ENCODE measurements at regions not wholly inside any gene's neighbourhood (a gene's known extent, or its start where the extent isn't known, plus 50 kb on each side); places are given as distances from the start of the nearest gene placed in this dataset.
A peak's percentile ranks its signal among the peaks of the same experiment; 100 is the strongest.

DNA sequence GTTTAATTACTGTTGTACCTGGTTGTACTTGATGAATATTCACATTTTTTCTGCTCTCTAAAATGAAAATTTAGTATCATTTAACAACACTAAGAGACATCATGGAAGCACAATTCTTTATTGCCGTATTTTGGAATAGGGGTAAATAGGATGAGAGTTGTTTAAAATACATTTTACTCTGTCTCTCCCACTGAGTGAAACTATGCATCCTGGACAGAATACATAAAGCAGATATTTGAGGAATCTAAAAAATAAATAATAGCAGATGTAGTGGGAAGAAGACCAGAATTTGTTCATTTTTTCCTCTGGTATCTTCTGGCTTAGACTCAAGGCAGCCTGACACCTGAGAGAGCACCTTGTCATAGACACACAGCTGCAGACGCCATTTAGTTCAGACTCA is 119.1 kb upstream of the AHI1 start:
- H3K4me2 ChIP-seq = no peak overlapping the region
- no peak overlapping the region for H3K4me3 ChIP-seq
- peaks cover 5% of the 10 kb centered on the region; the same call in 1 of the 2 replicates for H3K9me2 ChIP-seq (ENCODE audit: insufficient read depth)
- no peak overlapping the region for H3K27ac ChIP-seq (ENCODE audit: low read depth)
- no peaks in the 10 kb centered on the region for H3K9me3 Mint-ChIP-seq
- H3K79me2 ChIP-seq (replicated peaks; ENCODE audit: insufficient read depth) = no peaks in the 10 kb centered on the region
- DNase-seq (ENCODE audit: low spot score) = no peak
- no peak overlapping the region for H3K4me3 Mint-ChIP-seq
- no peak overlapping the region for H3K27ac Mint-ChIP-seq
- H3K4me1 Mint-ChIP-seq = 0 out of 3 replicates have a peak, but pooled peaks cover 3% of the 10 kb centered on the region
- H3K36me3 Mint-ChIP-seq (ENCODE audit: low read depth) = no peaks in the 10 kb centered on the region
- no peaks in the 10 kb centered on the region for H3F3A ChIP-seq (replicated peaks; ENCODE audit: low read depth)
- peak overlapping the region; percentile 78 for H2AFZ ChIP-seq
- no peak for ATAC-seq
- no peaks in the 10 kb centered on the region for H3K27me3 ChIP-seq (ENCODE audit: insufficient read depth)
- H3K4me1 ChIP-seq (ENCODE audit: insufficient read depth) = peaks cover 10% of the 10 kb centered on the region; the same call in 1 of the 2 replicates
- TF ChIP-seq, protein P1, sequence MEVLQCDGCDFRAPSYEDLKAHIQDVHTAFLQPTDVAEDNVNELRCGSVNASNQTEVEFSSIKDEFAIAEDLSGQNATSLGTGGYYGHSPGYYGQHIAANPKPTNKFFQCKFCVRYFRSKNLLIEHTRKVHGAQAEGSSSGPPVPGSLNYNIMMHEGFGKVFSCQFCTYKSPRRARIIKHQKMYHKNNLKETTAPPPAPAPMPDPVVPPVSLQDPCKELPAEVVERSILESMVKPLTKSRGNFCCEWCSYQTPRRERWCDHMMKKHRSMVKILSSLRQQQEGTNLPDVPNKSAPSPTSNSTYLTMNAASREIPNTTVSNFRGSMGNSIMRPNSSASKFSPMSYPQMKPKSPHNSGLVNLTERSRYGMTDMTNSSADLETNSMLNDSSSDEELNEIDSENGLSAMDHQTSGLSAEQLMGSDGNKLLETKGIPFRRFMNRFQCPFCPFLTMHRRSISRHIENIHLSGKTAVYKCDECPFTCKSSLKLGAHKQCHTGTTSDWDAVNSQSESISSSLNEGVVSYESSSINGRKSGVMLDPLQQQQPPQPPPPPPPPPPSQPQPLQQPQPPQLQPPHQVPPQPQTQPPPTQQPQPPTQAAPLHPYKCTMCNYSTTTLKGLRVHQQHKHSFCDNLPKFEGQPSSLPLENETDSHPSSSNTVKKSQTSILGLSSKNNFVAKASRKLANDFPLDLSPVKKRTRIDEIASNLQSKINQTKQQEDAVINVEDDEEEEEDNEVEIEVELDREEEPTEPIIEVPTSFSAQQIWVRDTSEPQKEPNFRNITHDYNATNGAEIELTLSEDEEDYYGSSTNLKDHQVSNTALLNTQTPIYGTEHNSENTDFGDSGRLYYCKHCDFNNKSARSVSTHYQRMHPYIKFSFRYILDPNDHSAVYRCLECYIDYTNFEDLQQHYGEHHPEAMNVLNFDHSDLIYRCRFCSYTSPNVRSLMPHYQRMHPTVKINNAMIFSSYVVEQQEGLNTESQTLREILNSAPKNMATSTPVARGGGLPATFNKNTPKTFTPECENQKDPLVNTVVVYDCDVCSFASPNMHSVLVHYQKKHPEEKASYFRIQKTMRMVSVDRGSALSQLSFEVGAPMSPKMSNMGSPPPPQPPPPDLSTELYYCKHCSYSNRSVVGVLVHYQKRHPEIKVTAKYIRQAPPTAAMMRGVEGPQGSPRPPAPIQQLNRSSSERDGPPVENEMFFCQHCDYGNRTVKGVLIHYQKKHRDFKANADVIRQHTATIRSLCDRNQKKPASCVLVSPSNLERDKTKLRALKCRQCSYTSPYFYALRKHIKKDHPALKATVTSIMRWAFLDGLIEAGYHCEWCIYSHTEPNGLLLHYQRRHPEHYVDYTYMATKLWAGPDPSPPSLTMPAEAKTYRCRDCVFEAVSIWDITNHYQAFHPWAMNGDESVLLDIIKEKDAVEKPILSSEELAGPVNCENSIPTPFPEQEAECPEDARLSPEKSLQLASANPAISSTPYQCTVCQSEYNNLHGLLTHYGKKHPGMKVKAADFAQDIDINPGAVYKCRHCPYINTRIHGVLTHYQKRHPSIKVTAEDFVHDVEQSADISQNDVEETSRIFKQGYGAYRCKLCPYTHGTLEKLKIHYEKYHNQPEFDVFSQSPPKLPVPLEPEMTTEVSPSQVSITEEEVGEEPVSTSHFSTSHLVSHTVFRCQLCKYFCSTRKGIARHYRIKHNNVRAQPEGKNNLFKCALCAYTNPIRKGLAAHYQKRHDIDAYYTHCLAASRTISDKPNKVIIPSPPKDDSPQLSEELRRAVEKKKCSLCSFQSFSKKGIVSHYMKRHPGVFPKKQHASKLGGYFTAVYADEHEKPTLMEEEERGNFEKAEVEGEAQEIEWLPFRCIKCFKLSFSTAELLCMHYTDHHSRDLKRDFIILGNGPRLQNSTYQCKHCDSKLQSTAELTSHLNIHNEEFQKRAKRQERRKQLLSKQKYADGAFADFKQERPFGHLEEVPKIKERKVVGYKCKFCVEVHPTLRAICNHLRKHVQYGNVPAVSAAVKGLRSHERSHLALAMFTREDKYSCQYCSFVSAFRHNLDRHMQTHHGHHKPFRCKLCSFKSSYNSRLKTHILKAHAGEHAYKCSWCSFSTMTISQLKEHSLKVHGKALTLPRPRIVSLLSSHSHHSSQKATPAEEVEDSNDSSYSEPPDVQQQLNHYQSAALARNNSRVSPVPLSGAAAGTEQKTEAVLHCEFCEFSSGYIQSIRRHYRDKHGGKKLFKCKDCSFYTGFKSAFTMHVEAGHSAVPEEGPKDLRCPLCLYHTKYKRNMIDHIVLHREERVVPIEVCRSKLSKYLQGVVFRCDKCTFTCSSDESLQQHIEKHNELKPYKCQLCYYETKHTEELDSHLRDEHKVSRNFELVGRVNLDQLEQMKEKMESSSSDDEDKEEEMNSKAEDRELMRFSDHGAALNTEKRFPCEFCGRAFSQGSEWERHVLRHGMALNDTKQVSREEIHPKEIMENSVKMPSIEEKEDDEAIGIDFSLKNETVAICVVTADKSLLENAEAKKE (CRISPR knock-in tag; IDR thresholded peaks at IDR 0.05) = no peak
- TF ChIP-seq, protein P2, sequence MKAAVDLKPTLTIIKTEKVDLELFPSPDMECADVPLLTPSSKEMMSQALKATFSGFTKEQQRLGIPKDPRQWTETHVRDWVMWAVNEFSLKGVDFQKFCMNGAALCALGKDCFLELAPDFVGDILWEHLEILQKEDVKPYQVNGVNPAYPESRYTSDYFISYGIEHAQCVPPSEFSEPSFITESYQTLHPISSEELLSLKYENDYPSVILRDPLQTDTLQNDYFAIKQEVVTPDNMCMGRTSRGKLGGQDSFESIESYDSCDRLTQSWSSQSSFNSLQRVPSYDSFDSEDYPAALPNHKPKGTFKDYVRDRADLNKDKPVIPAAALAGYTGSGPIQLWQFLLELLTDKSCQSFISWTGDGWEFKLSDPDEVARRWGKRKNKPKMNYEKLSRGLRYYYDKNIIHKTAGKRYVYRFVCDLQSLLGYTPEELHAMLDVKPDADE (IDR thresholded peaks at IDR 0.05) = no peak
- TF ChIP-seq NANOG (IDR thresholded peaks at IDR 0.05; ENCODE audit: borderline replicate concordance) (no peak), ZNF114 (CRISPR knock-in tag; IDR thresholded peaks at IDR 0.05) (no peak), CREB1 (CRISPR knock-in tag; IDR thresholded peaks at IDR 0.05; ENCODE audit: low read depth) (no peak), ZNF331 (CRISPR knock-in tag; IDR thresholded peaks at IDR 0.05; ENCODE audit: low read depth) (no peak), POLR2AphosphoS5 (IDR thresholded peaks at IDR 0.05; ENCODE audit: low read depth) (no peak), EZH2 (IDR thresholded peaks at IDR 0.05; ENCODE audit: low read depth, unreplicated experiment) (no peak), STAT1 (IDR thresholded peaks at IDR 0.05; ENCODE audit: unreplicated experiment) (no peak), JUNB (IDR thresholded peaks at IDR 0.05; ENCODE audit: unreplicated experiment) (no peak), EZH2phosphoT487 (IDR thresholded peaks at IDR 0.05; ENCODE audit: unreplicated experiment) (no peak)
- TF ChIP-seq, protein P3, sequence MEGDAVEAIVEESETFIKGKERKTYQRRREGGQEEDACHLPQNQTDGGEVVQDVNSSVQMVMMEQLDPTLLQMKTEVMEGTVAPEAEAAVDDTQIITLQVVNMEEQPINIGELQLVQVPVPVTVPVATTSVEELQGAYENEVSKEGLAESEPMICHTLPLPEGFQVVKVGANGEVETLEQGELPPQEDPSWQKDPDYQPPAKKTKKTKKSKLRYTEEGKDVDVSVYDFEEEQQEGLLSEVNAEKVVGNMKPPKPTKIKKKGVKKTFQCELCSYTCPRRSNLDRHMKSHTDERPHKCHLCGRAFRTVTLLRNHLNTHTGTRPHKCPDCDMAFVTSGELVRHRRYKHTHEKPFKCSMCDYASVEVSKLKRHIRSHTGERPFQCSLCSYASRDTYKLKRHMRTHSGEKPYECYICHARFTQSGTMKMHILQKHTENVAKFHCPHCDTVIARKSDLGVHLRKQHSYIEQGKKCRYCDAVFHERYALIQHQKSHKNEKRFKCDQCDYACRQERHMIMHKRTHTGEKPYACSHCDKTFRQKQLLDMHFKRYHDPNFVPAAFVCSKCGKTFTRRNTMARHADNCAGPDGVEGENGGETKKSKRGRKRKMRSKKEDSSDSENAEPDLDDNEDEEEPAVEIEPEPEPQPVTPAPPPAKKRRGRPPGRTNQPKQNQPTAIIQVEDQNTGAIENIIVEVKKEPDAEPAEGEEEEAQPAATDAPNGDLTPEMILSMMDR (conservative IDR thresholded peaks at IDR 0.05; ENCODE audit: low read depth in 2 of 2) = no peak
- TF ChIP-seq, protein P4, sequence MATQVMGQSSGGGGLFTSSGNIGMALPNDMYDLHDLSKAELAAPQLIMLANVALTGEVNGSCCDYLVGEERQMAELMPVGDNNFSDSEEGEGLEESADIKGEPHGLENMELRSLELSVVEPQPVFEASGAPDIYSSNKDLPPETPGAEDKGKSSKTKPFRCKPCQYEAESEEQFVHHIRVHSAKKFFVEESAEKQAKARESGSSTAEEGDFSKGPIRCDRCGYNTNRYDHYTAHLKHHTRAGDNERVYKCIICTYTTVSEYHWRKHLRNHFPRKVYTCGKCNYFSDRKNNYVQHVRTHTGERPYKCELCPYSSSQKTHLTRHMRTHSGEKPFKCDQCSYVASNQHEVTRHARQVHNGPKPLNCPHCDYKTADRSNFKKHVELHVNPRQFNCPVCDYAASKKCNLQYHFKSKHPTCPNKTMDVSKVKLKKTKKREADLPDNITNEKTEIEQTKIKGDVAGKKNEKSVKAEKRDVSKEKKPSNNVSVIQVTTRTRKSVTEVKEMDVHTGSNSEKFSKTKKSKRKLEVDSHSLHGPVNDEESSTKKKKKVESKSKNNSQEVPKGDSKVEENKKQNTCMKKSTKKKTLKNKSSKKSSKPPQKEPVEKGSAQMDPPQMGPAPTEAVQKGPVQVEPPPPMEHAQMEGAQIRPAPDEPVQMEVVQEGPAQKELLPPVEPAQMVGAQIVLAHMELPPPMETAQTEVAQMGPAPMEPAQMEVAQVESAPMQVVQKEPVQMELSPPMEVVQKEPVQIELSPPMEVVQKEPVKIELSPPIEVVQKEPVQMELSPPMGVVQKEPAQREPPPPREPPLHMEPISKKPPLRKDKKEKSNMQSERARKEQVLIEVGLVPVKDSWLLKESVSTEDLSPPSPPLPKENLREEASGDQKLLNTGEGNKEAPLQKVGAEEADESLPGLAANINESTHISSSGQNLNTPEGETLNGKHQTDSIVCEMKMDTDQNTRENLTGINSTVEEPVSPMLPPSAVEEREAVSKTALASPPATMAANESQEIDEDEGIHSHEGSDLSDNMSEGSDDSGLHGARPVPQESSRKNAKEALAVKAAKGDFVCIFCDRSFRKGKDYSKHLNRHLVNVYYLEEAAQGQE (IDR thresholded peaks at IDR 0.05; ENCODE audit: unreplicated experiment) = no peak
- H4K20me1 ChIP-seq (replicated peaks; ENCODE audit: insufficient read depth) = no peaks in the 10 kb centered on the region
- H3K36me3 ChIP-seq (ENCODE audit: insufficient read depth) = no peaks in the 10 kb centered on the region
- no peaks in the 10 kb centered on the region for H3K27me3 Mint-ChIP-seq (ENCODE audit: insufficient read depth, low read depth, poor library complexity)

All from GM23338 (cell line).